Activated CD8-positive, alpha-beta memory T cell treated with anti-CD3 and anti-CD28 coated beads for 4 hours (primary cell): ENCODE measurements at regions not wholly inside any gene's neighbourhood (a gene's known extent, or its start where the extent isn't known, plus 50 kb on each side); places are given as distances from the start of the nearest gene placed in this dataset.

Source experiments
- DNase-seq, 2 donors: peaks; one replicate each; pipeline ENCODE4 v3.0.0-alpha.2; 2020; ENCODE audit warnings: low read depth in 2 of 2

DNA sequence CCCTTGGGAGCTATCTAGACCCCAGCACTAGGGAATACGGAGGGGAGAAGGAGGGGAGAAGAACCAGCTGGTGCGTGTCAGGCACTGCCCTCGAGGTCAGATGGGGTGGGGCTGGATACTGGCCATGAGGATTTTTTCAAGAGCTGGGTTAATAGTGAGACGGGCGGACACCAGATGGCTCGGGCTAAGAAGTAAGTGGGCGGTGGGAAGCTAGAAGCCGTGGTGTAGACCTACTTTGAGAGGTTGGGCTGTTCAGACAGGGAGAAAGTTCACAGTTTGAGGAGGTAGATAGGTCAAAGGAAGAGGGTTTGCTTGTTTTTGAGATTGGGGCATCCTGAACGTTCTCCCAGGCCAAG, 303.8 kb downstream of the SEC14L1 start:
- DNase-seq = no peak

DNA sequence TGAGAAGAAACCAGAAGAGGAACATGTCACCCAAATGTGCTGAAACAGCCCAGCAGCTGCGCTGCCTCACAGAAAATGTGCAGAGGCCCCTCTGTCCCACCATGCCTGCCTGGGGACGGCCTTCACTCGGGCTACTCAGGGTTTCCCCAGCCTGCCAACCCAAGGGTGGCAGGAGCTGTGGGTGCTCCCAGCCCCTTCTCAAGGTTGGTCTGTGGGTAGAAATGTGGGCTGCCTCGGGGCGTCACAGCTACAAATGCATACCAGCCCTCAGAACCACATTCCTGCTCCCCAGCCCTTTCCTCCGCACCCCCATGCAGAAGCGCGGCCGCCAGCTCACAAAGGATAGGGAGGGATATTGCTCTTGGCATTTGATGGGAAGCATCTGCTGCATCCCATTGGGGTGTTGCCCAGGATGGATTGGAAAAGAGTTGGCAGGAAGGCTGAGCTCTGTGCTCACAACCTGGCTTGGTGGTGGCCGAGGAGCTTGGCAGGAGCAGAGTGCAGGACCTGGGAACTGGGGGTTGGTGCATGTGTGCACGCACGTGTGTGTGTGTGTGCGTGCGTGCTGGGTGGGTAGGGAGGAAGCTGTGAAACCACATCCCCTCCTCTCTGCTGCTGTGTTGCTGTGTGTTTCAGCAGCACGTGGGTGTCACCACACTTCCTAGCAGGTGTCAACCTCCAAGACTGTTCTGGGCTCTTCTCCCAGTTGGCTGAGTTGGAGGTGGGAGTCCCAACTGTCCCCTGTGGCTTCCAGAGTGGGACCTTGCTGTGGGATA, 304.4 kb downstream of the SEC14L1 start:
- DNase-seq = peak in 1 of 2 donors; percentile 75

DNA sequence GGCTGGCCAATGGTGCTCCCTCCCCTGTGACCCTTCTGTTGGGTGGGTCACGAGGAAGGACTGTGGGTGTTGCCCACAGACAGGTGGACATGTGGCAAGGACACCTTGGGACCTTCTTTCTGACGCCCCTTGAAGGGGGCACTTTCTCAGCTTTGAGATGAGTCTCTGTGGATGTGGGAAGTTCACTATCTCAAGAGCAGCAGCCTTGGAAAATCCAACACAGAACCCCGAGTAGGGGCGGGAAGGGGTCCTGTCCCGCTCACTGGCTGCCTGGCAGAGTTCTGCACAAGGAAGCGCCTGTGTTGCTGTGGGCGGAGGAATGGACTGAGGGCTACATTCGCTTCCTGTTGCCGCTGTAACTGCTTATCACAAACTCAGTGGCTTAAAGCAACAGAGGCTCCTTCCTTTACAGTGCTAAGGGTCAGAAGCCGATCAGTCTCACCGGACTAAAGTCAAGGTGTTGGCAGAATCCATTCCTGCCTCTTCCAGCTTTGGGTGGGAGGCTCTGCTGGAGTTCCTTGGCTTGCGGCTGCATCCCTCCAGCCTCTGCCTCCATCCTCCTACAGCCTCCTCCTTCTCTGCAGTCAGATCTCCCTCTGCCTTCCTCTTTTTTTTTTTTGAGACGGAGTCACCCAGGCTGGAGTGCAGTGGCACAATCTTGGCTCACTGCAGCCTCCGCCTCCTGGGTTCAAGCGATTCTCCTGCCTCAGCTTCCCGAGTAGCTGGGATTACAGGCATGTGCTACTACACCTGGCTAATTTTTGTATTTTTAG, 305.2 kb downstream of the SEC14L1 start:
- peak in 1 of 2 donors; percentile 38 for DNase-seq

DNA sequence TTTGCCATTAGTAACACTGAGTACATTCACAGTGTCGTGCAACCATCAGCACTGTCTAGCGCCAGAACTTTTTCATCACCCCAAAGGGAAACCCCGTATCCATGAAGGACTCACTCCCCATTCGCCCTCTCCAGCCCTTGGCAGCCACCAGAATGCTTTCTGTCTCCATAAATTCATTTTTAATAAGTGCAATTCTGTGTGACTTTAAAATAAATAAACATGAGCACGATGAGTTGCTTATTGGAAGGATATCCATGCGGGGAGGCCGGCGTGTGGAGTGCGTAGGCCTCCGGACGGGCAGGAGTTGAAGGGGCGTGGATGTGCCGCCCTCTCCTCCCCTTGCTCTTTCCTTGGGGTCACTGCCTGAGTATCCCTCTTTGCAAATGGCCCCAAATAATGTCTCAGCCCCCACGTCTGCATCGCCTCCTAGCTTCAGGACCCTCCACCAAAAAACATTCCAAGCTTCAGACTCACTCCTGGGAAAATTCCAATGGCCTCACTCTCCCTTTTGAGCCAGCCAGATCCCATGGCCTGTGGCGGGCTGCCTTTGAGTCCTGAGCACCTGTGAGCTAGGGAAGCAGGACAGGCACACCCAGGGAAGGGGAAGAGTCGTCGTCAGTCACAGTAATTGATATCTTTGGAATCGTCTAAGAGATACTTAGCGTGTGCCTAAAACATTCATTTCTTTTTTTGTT, 306.3 kb downstream of the SEC14L1 start:
- no peak for DNase-seq

DNA sequence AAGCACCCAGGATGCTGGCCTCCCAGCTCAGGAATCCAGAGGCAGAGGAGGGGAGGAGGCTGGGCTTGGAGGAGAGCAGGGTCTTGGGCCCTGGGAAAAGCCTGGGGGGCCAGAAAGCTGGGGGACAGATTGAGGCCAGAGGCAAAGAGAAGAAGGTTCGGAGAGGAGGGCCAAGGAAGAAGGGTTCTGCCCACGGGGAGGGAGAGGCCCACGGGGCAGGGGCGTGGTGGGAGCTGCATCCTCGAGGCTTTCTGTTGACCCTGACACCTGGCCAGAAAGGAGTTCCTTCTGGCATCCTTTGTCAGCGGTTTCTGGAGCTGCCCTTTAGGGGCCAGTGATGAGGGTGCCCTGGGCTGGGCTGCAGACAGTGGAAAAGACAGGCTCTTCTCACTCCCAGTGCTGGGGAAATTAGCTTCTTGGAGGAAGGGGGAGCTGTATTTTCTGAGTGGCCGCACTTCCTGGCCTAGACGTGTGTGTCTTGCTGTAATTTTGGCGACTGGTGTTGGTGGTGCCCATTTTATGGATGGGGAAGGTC, 308.7 kb downstream of the SEC14L1 start:
- DNase-seq = no peak

DNA sequence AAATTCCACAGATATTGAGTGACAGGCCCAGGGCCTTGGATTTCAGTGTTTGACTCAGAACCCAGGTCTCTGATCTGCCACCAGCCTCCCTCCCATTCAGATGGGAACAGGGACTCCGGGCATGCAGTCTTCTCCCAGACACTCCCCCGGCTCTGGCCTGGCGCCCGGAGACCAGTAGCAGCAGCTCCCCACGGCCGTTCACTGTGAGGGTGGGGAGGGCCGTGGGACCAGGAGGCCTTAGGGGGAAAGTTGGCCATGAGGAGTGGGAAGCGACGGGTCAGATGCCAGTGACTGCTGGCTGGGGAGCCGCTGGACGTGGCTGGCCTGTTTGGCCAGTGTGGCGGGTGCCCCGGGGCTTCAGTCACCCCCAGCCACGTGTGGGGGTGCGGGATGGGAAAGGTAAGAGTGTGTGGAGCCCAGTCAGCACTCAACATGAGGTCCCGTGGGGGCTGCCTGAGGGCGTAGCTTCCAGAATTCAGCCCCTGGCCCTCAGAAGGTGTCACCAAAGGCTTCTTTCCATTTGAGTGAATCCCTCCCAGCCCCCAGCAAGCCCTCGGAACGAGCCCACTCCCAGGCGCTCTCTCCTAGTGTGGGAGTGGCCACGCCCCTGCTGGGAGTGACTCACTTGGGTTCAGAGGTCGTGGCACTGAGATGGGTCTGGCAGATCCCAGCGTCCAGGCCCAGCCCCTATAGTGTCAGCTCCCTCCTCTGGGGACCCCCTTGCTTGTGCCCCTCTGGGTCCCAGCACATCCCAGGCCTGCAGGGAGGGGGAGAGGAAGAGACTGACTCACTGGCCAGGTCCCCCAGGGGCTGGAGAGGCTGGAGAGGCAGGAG, 309.4 kb downstream of the SEC14L1 start:
- DNase-seq = no peak

DNA sequence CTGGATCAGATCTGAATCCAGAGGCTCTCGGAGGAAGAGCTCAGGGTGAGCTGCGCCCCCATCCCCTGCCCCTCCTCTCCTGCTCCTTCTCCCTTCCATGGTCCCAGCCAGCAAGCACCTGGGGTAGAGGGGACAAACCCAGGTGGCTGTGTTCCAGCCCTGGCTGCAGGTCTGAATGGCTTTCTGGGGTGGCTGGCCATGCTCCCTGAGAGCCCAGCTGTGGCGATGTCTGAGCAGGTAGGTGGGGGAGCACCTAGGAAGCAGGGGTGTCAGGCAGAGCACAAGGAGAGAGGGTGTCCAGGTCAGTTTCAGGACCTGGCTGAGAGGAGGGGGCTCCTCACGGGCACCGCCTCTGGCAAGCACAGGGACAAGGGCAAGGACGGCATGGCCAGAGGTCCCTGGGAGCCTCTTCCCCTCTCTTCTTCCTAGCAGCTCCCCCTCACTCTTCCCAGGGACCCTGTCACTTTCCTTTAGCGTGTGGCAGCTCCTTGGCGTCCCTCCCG, 310.0 kb downstream of the SEC14L1 start:
- DNase-seq = no peak

DNA sequence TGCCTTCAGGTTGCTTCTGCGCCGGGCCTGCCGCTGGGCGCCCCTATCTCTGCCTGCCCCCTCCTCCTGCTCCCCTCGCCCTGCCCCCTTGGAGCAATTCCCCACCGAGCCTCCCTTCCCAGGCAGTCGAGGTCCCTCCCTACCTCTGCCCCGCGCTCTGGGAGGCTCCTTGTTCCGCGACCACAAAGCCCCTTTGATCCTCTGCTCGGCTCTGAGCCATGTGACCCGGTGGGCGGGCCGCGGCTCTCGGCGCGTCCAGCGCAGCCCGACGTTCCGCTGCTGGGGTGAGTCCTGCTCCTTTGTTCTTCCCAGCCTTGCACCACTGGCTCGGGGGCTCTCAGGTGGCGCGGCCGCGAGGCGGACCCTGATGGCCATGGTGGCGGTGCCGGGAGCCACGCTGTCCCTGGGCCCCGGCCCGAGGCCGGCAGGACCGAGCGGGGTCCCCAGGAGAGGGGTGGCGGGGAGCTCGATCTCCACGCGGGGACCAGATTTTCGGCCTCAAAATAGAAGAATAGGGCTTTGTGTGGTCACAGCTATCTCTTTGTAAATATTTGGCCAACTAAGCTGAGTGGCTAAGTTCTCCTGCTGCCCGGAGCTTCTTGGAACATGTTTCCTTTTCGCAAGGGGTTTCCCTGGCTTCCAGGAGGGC, 310.6 kb downstream of the SEC14L1 start:
- no peak for DNase-seq

DNA sequence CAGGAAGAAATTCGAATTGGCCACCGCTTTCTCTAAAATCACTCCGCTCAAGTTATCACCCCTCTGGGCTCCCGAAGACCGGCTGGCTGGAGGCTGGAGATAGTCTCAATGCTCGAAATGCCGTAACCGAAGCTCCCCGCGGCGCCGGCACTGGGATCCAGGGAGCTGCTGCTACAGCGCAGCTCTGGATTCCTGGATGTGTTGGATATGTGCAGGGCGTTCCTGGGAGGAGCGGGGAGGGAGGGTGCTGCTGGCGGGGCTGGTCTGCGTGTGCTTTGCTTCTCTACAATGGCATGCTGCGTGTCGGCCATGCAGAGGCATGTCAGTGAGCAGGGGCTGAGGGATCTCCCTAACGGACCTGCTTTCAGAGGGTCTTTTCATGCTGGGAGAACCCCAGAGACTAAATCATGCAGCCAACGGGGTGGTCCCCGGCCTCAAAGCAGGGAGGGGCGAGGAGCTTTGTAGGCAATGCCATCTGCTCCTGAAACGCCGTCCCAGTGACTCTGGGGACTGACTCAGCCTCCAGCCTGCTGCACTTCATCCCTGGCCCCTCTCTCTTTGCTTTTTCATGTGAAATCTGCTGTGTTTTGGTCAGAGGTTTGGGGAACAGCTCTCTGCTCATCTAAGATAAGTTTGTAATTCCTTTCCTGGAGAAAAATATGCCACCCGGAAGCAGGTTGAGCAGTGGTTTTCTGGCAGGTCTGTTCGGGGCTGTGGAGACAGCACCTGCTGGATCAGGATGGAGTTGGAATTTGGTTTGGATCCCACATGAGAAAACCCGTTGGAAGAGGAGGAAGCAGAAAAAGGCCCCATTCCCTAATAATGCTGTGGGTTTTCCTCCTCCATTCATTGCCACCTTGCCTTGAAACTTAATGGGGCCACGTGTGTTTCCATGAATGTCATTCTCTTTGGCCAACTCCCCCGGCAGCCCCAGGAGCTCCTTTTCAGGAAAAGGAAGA, 311.4 kb downstream of the SEC14L1 start:
- DNase-seq = no peak

DNA sequence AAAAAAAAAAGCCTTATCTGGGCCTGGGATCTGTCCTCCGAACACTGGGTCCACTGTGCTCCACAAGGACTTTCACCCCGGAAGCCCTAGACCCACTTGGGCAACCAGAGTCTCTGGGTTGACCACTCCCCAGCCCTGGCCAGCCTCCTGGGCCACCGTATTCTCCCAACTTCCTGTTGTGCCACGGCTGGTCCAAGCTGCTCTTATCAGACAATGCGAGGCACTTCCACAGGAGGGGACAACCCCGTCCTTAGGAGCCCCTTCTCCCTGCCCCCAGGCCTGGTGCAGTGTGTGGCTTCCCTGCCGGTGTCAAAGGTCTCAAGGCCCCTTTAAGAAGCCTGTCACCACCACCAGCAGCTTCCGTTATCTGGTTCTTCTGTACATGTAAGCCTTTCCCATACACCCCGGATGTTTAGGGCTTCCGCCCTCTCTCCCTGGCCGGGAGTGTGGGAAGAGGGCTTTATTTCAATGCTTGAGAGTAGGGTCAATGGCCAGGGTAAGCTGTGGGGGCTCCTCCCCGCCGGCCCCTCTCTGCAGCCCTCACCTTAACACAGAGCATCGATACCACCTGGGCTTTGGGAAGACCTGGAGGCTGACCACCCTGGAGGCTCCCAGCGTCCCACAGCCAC, 313.0 kb downstream of the SEC14L1 start:
- DNase-seq = no peak

DNA sequence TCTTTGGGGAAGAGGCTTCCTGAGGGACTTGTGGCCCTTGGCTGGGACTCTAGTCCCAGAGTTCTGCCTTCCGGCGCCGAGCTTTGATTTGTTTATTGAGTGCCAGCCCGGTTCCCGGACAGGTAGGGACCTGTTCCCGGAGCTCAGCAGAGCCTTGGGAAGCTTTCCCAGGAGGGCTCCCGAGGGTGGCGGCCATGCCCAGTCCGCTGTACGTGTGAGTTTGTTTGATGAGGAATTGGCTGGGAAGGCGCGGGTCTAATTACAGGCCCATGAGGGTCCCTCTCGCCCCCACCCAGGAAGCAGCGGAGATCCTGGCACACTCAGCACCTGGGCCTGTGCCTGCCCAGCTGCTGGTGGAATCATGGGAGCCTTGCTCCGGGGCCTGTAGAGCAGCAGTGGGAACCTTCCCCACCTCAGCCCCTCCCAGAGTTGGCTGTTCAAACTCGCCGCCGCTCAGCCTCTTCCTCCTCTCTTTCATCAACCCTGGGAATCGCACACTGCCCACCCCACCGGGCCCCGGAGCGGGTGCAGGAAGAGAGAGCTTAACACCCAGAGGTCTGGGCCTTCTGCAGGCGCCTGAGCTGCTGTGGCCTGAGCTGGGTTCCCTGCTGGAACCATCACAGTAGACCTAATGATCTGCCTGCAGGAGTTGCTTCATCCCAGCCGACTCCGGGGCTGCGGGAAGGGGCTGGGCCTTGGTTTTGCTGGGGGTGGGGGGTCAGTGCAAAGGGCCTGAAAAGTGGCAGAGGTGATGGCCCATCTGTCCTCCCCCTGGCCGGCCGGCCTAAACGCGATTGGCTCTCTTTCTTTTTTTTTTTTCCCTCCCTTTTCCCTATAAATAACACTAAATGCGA, 313.7 kb downstream of the SEC14L1 start:
- no peak for DNase-seq

DNA sequence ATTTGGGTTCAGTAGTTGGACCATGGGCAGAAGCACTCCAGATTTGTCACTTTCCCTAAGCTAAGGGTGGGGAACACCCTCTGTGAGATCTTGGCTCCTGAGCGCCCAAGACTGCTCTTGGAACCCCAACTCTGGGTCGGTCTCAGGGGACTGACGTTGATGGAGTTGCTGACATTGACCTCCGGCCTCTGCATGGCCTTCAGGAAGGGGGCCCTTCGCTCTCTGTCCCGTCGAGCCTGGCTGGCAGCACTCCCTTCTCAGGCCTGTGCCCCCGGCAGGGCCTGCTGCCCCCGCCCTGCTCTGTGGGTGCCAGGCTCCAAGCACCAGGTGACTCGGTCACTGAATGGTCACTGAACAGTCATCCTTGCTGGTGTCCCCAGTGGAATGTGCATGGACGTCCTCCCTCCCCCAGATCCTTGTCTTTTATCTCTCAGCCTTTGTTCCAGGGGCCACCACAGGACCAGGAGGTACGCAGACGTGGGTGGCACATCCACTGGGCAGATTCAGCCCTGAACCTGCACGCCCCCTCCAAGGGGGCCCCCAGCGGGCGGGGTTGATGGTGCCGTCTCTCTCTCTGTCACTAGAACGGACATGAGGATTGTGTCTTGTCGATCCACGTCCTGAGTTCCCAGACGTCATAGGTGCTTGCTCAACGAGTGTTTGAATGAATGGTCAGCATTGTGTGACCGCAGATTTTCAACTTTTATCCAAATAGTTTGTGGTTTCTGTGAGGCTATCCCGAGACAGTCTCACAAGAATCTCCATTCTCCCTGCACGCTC, 314.5 kb downstream of the SEC14L1 start:
- no peak for DNase-seq

DNA sequence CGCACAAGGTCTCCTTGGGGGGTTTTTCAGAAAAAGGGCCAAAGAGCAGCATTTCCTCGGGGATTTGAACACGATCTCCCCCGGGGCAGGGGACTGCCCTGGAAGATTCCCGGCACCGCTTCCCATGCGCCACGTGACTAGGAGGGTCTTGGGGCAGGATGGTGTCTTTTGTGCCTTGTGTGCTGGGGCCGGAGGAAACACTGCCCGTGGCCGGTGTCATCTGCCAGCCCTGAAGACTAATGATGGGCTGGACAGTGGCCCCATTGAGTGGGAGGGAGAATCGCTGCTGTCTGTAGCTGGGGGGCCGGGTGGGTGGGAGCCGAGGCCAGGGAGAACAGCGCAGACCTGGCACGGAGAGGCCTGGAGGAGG, 315.1 kb downstream of the SEC14L1 start:
- DNase-seq = no peak

DNA sequence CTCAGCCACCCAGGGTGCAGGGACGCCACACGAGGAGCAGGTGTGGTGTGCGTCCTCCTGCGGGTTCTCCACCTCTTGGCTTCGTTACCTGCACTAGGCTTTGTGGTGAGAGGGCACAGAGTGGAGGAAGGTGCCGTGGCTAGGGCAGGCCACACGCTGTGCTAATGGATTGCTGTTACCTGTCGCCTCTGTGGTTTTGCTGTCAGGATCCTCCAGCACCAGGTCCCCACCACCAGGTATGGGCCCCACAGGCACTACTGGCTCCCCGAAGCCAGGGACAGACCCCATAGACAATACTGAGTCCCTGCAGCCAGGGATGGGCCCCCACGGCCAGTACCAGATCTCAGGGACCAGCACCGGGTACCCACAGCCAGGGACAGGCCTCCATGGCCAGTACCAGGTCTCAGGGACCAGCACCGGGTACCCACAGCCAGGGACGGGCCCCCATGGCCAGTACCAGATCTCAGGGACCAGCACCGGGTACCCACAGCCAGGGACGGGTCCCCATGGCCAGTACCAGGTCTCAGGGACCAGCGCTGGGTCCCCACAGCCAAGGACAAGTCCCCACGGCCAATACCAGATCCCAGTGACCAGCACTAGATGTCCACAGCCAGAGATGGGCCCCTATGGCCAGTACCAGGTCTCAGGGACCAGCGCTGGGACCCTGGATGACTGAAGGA, 315.6 kb downstream of the SEC14L1 start:
- no peak for DNase-seq

DNA sequence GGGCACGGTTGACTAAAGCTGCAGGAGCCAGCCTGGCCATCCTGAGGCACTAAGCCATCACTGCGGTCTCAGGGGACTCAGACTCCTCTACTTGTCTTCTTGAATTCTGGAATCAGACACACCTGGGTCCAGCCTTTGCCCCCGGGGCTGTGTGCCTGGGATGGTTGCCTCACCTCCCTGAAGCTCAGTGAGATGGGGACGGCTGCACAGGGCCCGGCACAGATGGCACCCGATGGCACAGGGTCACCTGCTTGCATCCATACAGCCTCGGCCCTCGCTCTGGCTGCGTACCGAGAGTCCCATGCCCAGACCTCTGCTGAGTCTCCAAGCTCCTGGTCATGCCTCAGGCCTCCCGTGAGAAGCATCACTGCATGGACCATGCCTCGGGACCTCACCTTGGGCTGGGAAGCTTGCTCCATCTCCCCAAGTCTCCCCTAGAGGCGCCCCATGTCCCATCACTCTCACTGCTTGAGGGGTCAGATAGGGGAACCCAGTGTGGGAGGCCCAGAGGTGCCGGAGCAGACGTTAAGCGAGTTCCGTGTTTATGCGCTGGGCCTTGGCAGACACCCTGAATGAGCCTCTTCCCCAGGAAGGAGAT, 316.3 kb downstream of the SEC14L1 start:
- DNase-seq = no peak

DNA sequence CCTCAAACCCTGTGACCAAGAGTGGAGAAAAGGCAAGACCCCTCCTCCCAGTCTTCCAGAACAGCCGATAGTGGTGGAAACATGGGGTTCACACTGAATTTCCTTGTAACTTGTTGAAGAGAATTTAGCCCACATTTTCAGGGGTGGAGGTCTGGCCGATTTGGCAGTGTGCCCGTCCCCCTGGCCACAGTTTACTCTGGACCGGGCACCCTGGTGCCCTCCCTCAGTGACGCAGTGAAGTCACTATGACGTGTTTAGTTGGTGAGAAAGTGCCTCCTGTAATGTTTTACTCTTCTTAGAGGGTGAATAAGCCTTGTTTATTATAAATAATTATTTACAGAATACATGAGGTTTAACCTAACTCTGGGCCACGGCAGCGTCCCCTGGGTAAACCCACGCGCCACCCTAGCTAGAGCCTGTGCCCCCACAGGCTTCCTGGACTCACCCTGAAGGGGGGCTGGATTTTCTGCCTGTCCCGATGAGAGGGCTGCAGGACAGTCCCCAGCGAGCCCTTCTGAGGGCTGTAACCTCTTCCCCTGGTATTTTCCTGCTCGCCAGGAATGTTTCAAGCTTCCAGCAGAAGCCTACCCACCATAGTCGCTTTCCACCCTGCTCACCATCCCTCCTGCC, 316.9 kb downstream of the SEC14L1 start:
- no peak for DNase-seq
